Heart right ventricle (tissue), 16 donors: ENCODE measurements at regions not wholly inside any gene's neighbourhood (a gene's known extent, or its start where the extent isn't known, plus 50 kb on each side); places are given as distances from the start of the nearest gene placed in this dataset.

Experiments
- ATAC-seq, 8 donors: fragments of 200-7000 bp; cut with Tn5 transposase; one replicate each; pipeline ENCODE4 v1.9.1; 2020; ENCODE audit warnings: mild to moderate bottlenecking in 8 of 8, moderate library complexity in 8 of 8, moderate number of reproducible peaks in 1 of 8
- DNase-seq, 2 donors: peaks; one replicate each; pipeline ENCODE4 v3.0.0-alpha.2; 2020
- H3K27ac ChIP-seq, 10 donors: fragments of 200-600 bp; sonication (generic) in 2 of 10; one replicate each; pipeline versions ENCODE4 v1.5.0 to v1.8.0; 2020 to 2022; ENCODE audit warnings: mild to moderate bottlenecking in 3 of 10
- H3K27me3 ChIP-seq, 7 donors: fragments of 200-600 bp; one replicate each; pipeline ENCODE4 v1.8.0; 2021 to 2022; ENCODE audit warnings: mild to moderate bottlenecking in 2 of 7
- H3K36me3 ChIP-seq, 9 donors: fragments of 200-600 bp; sonication (generic) in 1 of 9; one replicate each; pipeline versions ENCODE4 v1.5.0 to v1.8.0; 2020 to 2022; ENCODE audit warnings: mild to moderate bottlenecking in 2 of 9
- H3K4me1 ChIP-seq, 9 donors: fragments of 200-600 bp; sonication (generic) in 1 of 9; one replicate each; pipeline versions ENCODE4 v1.5.0 to v1.8.0; 2020 to 2022; ENCODE audit warnings: mild to moderate bottlenecking in 4 of 9
- H3K4me3 ChIP-seq, 10 donors: fragments of 200-600 bp; sonication (generic) in 2 of 10; one replicate each; pipeline versions ENCODE4 v1.5.0 to v1.8.0; 2020 to 2022; ENCODE audit warnings: mild to moderate bottlenecking in 7 of 10, moderate library complexity in 2 of 10
- H3K9me3 ChIP-seq, 11 donors: fragments of 200-600 bp in 10 of 11; sonication (generic) in 2 of 11; one replicate each; pipeline versions ENCODE4 v1.5.0 to v1.8.0; 2013 to 2022; ENCODE audit warnings: mild to moderate bottlenecking in 2 of 11, control low read depth in 1 of 11, moderate library complexity in 1 of 11
- WGBS, 2 donors: extraction: QIAGEN DNeasy Blood & Tissue Kit; methylation state at CpG; one replicate each; pipeline ENCODE4 v1.1.7; 2013; ENCODE audit warnings: inconsistent platforms in 1 of 2; 5-methylcytosine and 5-hydroxymethylcytosine counted together
- intact Hi-C, 10 donors: fragments of 100-400 bp; cut with DNase I; formaldehyde crosslinking; loops; one replicate each; pipeline versions ENCODE4 v1.11.1 to v1.14.2; 2022
- TF ChIP-seq, protein P1 (sequence below), 9 donors: fragments of 200-600 bp; sonication (generic) in 2 of 9; IDR thresholded peaks; one replicate each; pipeline versions ENCODE4 v1.5.0 to v1.8.0; 2021 to 2022; ENCODE audit warnings: antibody characterized with exemption in 9 of 9, mild to moderate bottlenecking in 5 of 9, moderate library complexity in 1 of 9
- donor health status: Arrhythmogenic right ventricular cardiomyopathy.
- donor health status: ischemic (EF 13 %, LVEDD 7.1; RV severe dilation, severe dysfunction).
- donor health status: healthy with polysubstance abuse.
- donor health status: DM: no; HTN: yes; CAD: no.
- donor health status: DM: no; HTN: no; CAD: no.
- donor health status: ischemic (EF 25% LVEDD 6.9; RV normal size, moderate dysfunction).
- donor health status: ischemic (EF 25% LVEDD 5.7; RV mildly dilated, moderate dysfunction).
- donor health status: healthy.
- donor health status: DM: yes; HTN: yes; CAD: no.
- donor health status: Ischemic cardiomyopathy.
- donor health status: ischemic (EF 35%, LVEDD 5.7; RV mildly dilated, moderate dysfunction).
- donor health status: nonischemic (EF 11% LVEDD 7.7; RV severe dilation, severe dysfunction).
- donor health status: DM: yes; HTN: yes; CAD: no.
- donor health status: PGD.
- donor health status: ischemic (EF 29% LVEDD 5.4; RV normal size, mild dysfunction).
- donor health status: nonischemic (EF 23%, LVEDD 6.1; RV moderate dilation, normal function).

DNA sequence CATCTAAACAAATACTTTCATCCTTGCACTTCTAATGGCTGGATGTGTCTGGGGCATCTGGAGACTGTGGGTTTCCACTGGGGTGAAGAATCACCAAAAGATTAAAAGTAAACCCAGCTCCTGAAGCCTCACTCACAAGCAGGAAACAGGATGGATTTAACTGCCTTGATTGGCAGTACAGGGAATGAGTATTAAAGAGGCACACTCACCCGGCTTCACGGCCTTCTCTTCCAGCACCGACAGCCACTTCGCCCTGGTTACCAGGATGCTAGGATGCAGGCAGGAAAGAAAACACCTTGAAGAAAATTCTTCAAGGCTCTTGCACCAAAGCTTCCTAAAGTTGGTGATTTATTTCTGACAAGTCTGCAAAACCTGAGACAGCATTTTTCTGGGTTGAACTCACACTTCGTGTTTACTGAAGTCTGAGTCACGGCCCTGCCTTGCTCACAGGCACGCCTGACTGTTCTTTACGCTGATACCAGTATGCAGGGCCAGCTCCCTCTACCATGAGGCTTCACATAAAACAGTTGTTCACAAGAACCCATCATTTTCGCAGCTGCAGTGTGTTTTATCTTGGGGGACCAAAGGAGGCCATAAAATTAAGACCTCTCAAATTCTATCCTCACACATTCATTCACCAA, 56.5 kb upstream of the ZNF354A start:
- Histone ChIP-seq H3K4me1 (no peaks in the 10 kb centered on the region), H3K36me3 (no peaks in the 10 kb centered on the region), H3K27me3 (peaks cover 0 to 9% (median 2%) of the 10 kb centered on the region in 7 donors), H3K4me3 (no peak overlapping the region), H3K9me3 (no peaks in the 10 kb centered on the region), H3K27ac (no peak overlapping the region)
- intact Hi-C loops, result no loop called here
- no peak for ATAC-seq
- DNase-seq, result no peak
- WGBS, 2 donors, result 72 to 79% methylated on average over 9 of the region's 9 CpGs
- TF ChIP-seq, protein P1, sequence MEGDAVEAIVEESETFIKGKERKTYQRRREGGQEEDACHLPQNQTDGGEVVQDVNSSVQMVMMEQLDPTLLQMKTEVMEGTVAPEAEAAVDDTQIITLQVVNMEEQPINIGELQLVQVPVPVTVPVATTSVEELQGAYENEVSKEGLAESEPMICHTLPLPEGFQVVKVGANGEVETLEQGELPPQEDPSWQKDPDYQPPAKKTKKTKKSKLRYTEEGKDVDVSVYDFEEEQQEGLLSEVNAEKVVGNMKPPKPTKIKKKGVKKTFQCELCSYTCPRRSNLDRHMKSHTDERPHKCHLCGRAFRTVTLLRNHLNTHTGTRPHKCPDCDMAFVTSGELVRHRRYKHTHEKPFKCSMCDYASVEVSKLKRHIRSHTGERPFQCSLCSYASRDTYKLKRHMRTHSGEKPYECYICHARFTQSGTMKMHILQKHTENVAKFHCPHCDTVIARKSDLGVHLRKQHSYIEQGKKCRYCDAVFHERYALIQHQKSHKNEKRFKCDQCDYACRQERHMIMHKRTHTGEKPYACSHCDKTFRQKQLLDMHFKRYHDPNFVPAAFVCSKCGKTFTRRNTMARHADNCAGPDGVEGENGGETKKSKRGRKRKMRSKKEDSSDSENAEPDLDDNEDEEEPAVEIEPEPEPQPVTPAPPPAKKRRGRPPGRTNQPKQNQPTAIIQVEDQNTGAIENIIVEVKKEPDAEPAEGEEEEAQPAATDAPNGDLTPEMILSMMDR (IDR thresholded peaks at IDR 0.05), result no peak

DNA sequence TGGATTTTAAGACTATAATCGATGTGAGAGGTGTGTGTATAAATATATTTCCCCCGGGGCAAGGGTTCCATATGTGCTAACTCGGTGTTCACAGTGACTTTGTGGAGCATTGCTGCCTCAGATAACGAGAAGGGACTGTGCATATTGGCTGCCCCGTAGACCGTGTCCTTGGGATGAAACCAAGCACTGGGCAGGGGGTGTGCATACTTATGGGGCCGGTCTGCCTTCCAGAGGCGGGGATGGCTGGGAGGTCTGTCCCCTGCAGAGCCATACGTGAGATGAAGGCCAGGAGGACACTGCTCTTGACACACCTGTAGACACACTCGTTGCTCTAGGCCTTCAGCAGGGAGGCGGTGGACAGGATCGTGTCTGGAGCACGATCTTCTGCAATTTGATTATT, 56.0 kb upstream of the ZNF354A start:
- Histone ChIP-seq H3K27me3 (peaks cover 0 to 9% (median 0%) of the 10 kb centered on the region in 7 donors), H3K4me1 (no peaks in the 10 kb centered on the region), H3K4me3 (no peak overlapping the region), H3K36me3 (no peaks in the 10 kb centered on the region), H3K9me3 (no peaks in the 10 kb centered on the region), H3K27ac (no peak overlapping the region)
- DNase-seq, result no peak
- ATAC-seq, result no peak
- intact Hi-C loops, result no loop called here
- TF ChIP-seq, protein P1 (IDR thresholded peaks at IDR 0.05), result no peak
- WGBS, 2 donors, result 79% methylated on average over 13 of the region's 13 CpGs

DNA sequence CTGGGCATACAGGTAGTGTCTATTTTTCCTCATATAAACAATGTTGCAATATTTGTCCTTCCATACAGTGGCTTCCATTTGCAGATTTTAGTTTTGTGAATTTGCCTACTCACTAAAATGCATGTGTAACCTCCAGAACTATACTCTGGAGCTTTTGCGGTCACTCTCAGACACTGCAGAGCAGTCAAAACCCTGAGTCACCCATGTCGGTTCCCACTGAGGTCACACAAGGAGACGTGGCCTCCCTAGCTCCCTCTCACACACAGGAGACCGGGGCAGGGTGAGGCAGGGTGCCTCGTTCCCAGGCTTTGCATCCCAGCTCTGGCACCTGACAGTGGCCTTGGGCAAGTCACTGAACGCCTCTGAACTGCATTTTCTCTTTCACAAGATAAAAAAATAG, 55.5 kb upstream of the ZNF354A start:
- DNase-seq (no peak), ATAC-seq (no peak)
- Histone ChIP-seq H3K4me1 (no peaks in the 10 kb centered on the region), H3K27me3 (peaks cover 0 to 9% (median 0%) of the 10 kb centered on the region in 7 donors), H3K9me3 (no peaks in the 10 kb centered on the region), H3K4me3 (no peak overlapping the region), H3K36me3 (no peaks in the 10 kb centered on the region), H3K27ac (no peak overlapping the region)
- TF ChIP-seq, protein P1 (IDR thresholded peaks at IDR 0.05), result no peak
- WGBS, 2 donors, result 70 to 72% methylated on average over 6 of the region's 6 CpGs
- intact Hi-C loops, result no loop called here

DNA sequence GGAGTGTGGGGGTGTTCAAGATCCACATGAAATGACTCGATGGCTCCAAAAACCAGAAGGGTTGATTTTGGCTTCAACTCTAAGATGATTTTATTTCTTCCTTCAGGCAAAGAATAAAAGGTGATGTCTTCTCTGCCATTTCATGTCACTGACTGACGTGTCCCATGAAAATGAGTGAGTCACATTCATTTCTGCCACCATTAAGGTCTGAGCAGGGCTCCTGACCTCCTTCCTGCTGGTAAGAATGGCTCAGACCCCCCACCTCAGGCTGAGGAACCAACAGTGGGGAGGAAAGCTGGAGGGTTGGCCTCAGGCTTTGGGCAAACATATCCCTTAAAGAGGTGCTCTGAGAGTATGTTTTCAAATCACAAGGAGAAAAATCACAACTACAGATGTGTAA, 53.9 kb upstream of the ZNF354A start:
- intact Hi-C loops, result no loop called here
- no peak overlapping the region for H3K27ac ChIP-seq
- ATAC-seq (no peak), DNase-seq (no peak)
- H3K4me1 ChIP-seq, result no peaks in the 10 kb centered on the region
- WGBS, 2 donors, result 71 to 84% methylated on average over 2 of the region's 2 CpGs
- H3K4me3 ChIP-seq, result no peak overlapping the region
- TF ChIP-seq, protein P1 (IDR thresholded peaks at IDR 0.05), result no peak
- no peaks in the 10 kb centered on the region for H3K9me3 ChIP-seq
- H3K27me3 ChIP-seq, result peaks cover 0 to 9% (median 3%) of the 10 kb centered on the region in 7 donors
- no peaks in the 10 kb centered on the region for H3K36me3 ChIP-seq
